ENCODE measurements at regions not wholly inside any gene's neighbourhood (a gene's known extent, or its start where the extent isn't known, plus 50 kb on each side); places are given as distances from the start of the nearest gene placed in this dataset.

- H3K4me1 ChIP-seq (ENCODE audit: insufficient read depth, low read length) = peaks cover 4% of the 10 kb centered on the region; the same call in 1 of the 2 replicates
- no peak overlapping the region for H2AFZ ChIP-seq (ENCODE audit: low read length)
- no peak for DNase-seq
- no peaks in the 10 kb centered on the region for H3F3A ChIP-seq (ENCODE audit: low read length, unreplicated experiment)
- H3K9me2 ChIP-seq (replicated peaks; ENCODE audit: low read length) = no peaks in the 10 kb centered on the region
- H3K27ac ChIP-seq (ENCODE audit: low read length) = no peak overlapping the region
- no peaks in the 10 kb centered on the region for H4K20me1 ChIP-seq (ENCODE audit: low read length)
- ChIA-PET POLR2A (ENCODE audit: unreplicated experiment) (no interaction called here), CTCF (no interaction called here)
- H3K4me3 ChIP-seq (ENCODE audit: low read length) = no peak overlapping the region
- H3K9me3 ChIP-seq (ENCODE audit: low read length) = no peaks in the 10 kb centered on the region
- H3K79me2 ChIP-seq (ENCODE audit: low read length) = no peaks in the 10 kb centered on the region
- TF ChIP-seq CTCF (conservative IDR thresholded peaks at IDR 0.05; ENCODE audit: low read depth, low read length) (no peak), EZH2 (IDR thresholded peaks at IDR 0.05; ENCODE audit: low read length, unreplicated experiment) (no peak), EZH2phosphoT487 (IDR thresholded peaks at IDR 0.05; ENCODE audit: borderline replicate concordance, low read length) (no peak)
- H3K27me3 ChIP-seq (ENCODE audit: low read length) = no peaks in the 10 kb centered on the region
- intact Hi-C loops (cut with micrococcal nuclease) = no loop called here
- no TSS peak for BruUV-seq (replicated peaks)
- H3K4me2 ChIP-seq (ENCODE audit: low read length) = no peak overlapping the region
- H3K36me3 ChIP-seq (ENCODE audit: low read depth, low read length) = no peaks in the 10 kb centered on the region
- no peak overlapping the region for H3K9ac ChIP-seq (ENCODE audit: low read length)
- ATAC-seq = no peak
These were observed 105.9 kb upstream of the SH3BP4 start for GRCh38 chr2:234845602-234846590.

GRCh38 chr2:234843411-234843810, 108.4 kb upstream of the SH3BP4 start:
- intact Hi-C loops (cut with micrococcal nuclease) = no loop called here
- TF ChIP-seq CTCF (conservative IDR thresholded peaks at IDR 0.05; ENCODE audit: low read depth, low read length) (no peak), EZH2phosphoT487 (IDR thresholded peaks at IDR 0.05; ENCODE audit: borderline replicate concordance, low read length) (no peak), EZH2 (IDR thresholded peaks at IDR 0.05; ENCODE audit: low read length, unreplicated experiment) (no peak)
- ChIA-PET CTCF (no interaction called here), POLR2A (ENCODE audit: unreplicated experiment) (no interaction called here)
- DNase-seq (no peak), ATAC-seq (no peak)
- H3K4me1 ChIP-seq (ENCODE audit: insufficient read depth, low read length) = peaks cover 18% of the 10 kb centered on the region
- H3F3A ChIP-seq (ENCODE audit: low read length, unreplicated experiment) = no peaks in the 10 kb centered on the region
- no peak overlapping the region for H2AFZ ChIP-seq (ENCODE audit: low read length)
- H3K9me3 ChIP-seq (ENCODE audit: low read length) = no peaks in the 10 kb centered on the region
- BruUV-seq (replicated peaks) = no TSS peak
- no peaks in the 10 kb centered on the region for H3K36me3 ChIP-seq (ENCODE audit: low read depth, low read length)
- H3K9ac ChIP-seq (ENCODE audit: low read length) = no peak overlapping the region
- no peaks in the 10 kb centered on the region for H3K79me2 ChIP-seq (ENCODE audit: low read length)
- no peak overlapping the region for H3K27ac ChIP-seq (ENCODE audit: low read length)
- H3K4me2 ChIP-seq (ENCODE audit: low read length) = no peak overlapping the region
- no peaks in the 10 kb centered on the region for H4K20me1 ChIP-seq (ENCODE audit: low read length)
- no peaks in the 10 kb centered on the region for H3K9me2 ChIP-seq (replicated peaks; ENCODE audit: low read length)
- H3K27me3 ChIP-seq (ENCODE audit: low read length) = no peaks in the 10 kb centered on the region
- no peak overlapping the region for H3K4me3 ChIP-seq (ENCODE audit: low read length)

GRCh38 chr2:234842753-234843152, 109.1 kb upstream of the SH3BP4 start:
- no peaks in the 10 kb centered on the region for H3K79me2 ChIP-seq (ENCODE audit: low read length)
- ChIA-PET CTCF (no interaction called here), POLR2A (ENCODE audit: unreplicated experiment) (no interaction called here)
- no peaks in the 10 kb centered on the region for H3F3A ChIP-seq (ENCODE audit: low read length, unreplicated experiment)
- no TSS peak for BruUV-seq (replicated peaks)
- H3K9ac ChIP-seq (ENCODE audit: low read length) = no peak overlapping the region
- H3K4me2 ChIP-seq (ENCODE audit: low read length) = no peak overlapping the region
- no peak overlapping the region for H3K27ac ChIP-seq (ENCODE audit: low read length)
- no peaks in the 10 kb centered on the region for H4K20me1 ChIP-seq (ENCODE audit: low read length)
- no peak for TF ChIP-seq CTCF (conservative IDR thresholded peaks at IDR 0.05; ENCODE audit: low read depth, low read length)
- no peak for TF ChIP-seq EZH2phosphoT487 (IDR thresholded peaks at IDR 0.05; ENCODE audit: borderline replicate concordance, low read length)
- no peak for TF ChIP-seq EZH2 (IDR thresholded peaks at IDR 0.05; ENCODE audit: low read length, unreplicated experiment)
- intact Hi-C loops (cut with micrococcal nuclease) = no loop called here
- H3K27me3 ChIP-seq (ENCODE audit: low read length) = no peaks in the 10 kb centered on the region
- H2AFZ ChIP-seq (ENCODE audit: low read length) = no peak overlapping the region
- no peaks in the 10 kb centered on the region for H3K9me2 ChIP-seq (replicated peaks; ENCODE audit: low read length)
- ATAC-seq = no peak
- H3K4me3 ChIP-seq (ENCODE audit: low read length) = no peak overlapping the region
- H3K9me3 ChIP-seq (ENCODE audit: low read length) = no peaks in the 10 kb centered on the region
- DNase-seq = no peak
- H3K36me3 ChIP-seq (ENCODE audit: low read depth, low read length) = no peaks in the 10 kb centered on the region
- H3K4me1 ChIP-seq (ENCODE audit: insufficient read depth, low read length) = peaks cover 24% of the 10 kb centered on the region
